Stimulated activated CD4-positive, alpha-beta T cell treated with anti-CD3 and anti-CD28 coated beads, Interleukin-1b, Interleukin-23, amount 100 ng/mL, for 1 hour (primary cell): ENCODE measurements at regions not wholly inside any gene's neighbourhood (a gene's known extent, or its start where the extent isn't known, plus 50 kb on each side); places are given as distances from the start of the nearest gene placed in this dataset.

Experiments
- DNase-seq, 2 donors: peaks; one replicate each; pipeline ENCODE4 v3.0.0-alpha.2; 2020; ENCODE audit warnings: low read depth in 2 of 2

GRCh38 chr7:45235905-45236304 is 78.3 kb downstream of the RAMP3 start:
- DNase-seq: no peak

- DNase-seq: no peak
Observed at GRCh38 chr7:45236666-45237065, 79.1 kb downstream of the RAMP3 start.

GRCh38 chr7:45237788-45238461 is 80.3 kb downstream of the RAMP3 start:
- DNase-seq: no peak

- DNase-seq: no peak
Observed at GRCh38 chr7:45238806-45239205, 81.2 kb downstream of the RAMP3 start.

GRCh38 chr7:45239486-45239885 is 81.9 kb downstream of the RAMP3 start:
- DNase-seq: no peak

- no peak for DNase-seq
Observed at GRCh38 chr7:45240273-45240771, 82.7 kb downstream of the RAMP3 start.

GRCh38 chr7:45240926-45241325 is 83.3 kb downstream of the RAMP3 start:
- DNase-seq: no peak

GRCh38 chr7:45241339-45242109 is 83.9 kb downstream of the RAMP3 start:
- no peak for DNase-seq

GRCh38 chr7:45242261-45242660 is 84.7 kb downstream of the RAMP3 start:
- no peak for DNase-seq

- no peak for DNase-seq
Observed at GRCh38 chr7:45242698-45243097, 85.1 kb downstream of the RAMP3 start.

- DNase-seq: no peak
Observed at GRCh38 chr7:45244981-45245380, 87.4 kb downstream of the RAMP3 start.

GRCh38 chr7:45246339-45246738 is 88.7 kb downstream of the RAMP3 start:
- DNase-seq: no peak

GRCh38 chr7:45252248-45252647 is 94.7 kb downstream of the RAMP3 start:
- no peak for DNase-seq

GRCh38 chr7:45252857-45253256 is 95.3 kb downstream of the RAMP3 start:
- DNase-seq: no peak

- no peak for DNase-seq
Observed at GRCh38 chr7:45253368-45253767, 95.8 kb downstream of the RAMP3 start.

GRCh38 chr7:45255187-45255586 is 97.6 kb downstream of the RAMP3 start:
- no peak for DNase-seq

- DNase-seq: no peak
Observed at GRCh38 chr7:45256309-45256708, 98.7 kb downstream of the RAMP3 start.

- no peak for DNase-seq
Observed at GRCh38 chr7:45256775-45257174, 99.2 kb downstream of the RAMP3 start.

- no peak for DNase-seq
Observed at GRCh38 chr7:45257284-45257683, 99.7 kb downstream of the RAMP3 start.

GRCh38 chr7:45258533-45259226 is 101.1 kb downstream of the RAMP3 start:
- DNase-seq: no peak

- DNase-seq: no peak
Observed at GRCh38 chr7:45259227-45259596, 101.6 kb downstream of the RAMP3 start.

- peak; percentile 24 to 65 for DNase-seq
Observed at GRCh38 chr7:45259966-45260646, 102.5 kb downstream of the RAMP3 start.
